Endothelial cell (in vitro differentiated cells): ENCODE measurements at regions not wholly inside any gene's neighbourhood (a gene's known extent, or its start where the extent isn't known, plus 50 kb on each side); places are given as distances from the start of the nearest gene placed in this dataset.
"Not testable (repeated sequence)": the region's sequence is repeated elsewhere in the genome, so short reads cannot be mapped to it uniquely, and the experiment has no call there.

Experiments used
- DNase-seq: peaks from one replicate; pipeline ENCODE4 v3.0.0; 2021; ENCODE audit warnings: low spot score
- H3K27ac Mint-ChIP-seq: one replicate; pipeline ENCODE4 v1.8.0; 2021; ENCODE audit warnings: mixed read lengths, inconsistent platforms; ENCODE audit not compliant: unreplicated experiment
- H3K27me3 Mint-ChIP-seq: one replicate; pipeline ENCODE4 v1.8.0; 2021; ENCODE audit warnings: mild to moderate bottlenecking, moderate library complexity, mixed read lengths, inconsistent platforms; ENCODE audit not compliant: unreplicated experiment
- H3K36me3 Mint-ChIP-seq: one replicate; pipeline ENCODE4 v1.8.0; 2021; ENCODE audit warnings: mild to moderate bottlenecking, low read depth, mixed read lengths, inconsistent platforms; ENCODE audit not compliant: unreplicated experiment
- H3K4me1 Mint-ChIP-seq: one replicate; pipeline ENCODE4 v1.8.0; 2021; ENCODE audit warnings: mild to moderate bottlenecking, mixed read lengths, inconsistent platforms; ENCODE audit not compliant: unreplicated experiment
- H3K4me3 Mint-ChIP-seq: one replicate; pipeline ENCODE4 v1.8.0; 2021; ENCODE audit warnings: mild to moderate bottlenecking, mixed read lengths, inconsistent platforms; ENCODE audit not compliant: unreplicated experiment
- H3K9me3 Mint-ChIP-seq: one replicate; pipeline ENCODE4 v1.8.0; 2021; ENCODE audit warnings: mixed read lengths, inconsistent platforms; ENCODE audit not compliant: unreplicated experiment
- CTCF ChIP-seq: fragments of 200-600 bp; sonication (generic); IDR thresholded peaks from one replicate; pipeline ENCODE4 v1.5.0; 2021; ENCODE audit warnings: antibody characterized with exemption; ENCODE audit not compliant: unreplicated experiment

- Mint-ChIP-seq H3K36me3 (no peaks in the 10 kb centered on the region), H3K9me3 (no peaks in the 10 kb centered on the region), H3K4me1 (peaks cover 27% of the 10 kb centered on the region), H3K27ac (no peak overlapping the region), H3K27me3 (no peaks in the 10 kb centered on the region), H3K4me3 (no peak overlapping the region)
- no peak for TF ChIP-seq CTCF
- no peak for DNase-seq
Measured at GRCh38 chr3:98709441-98709840, 53.7 kb upstream of the ST3GAL6 start.

GRCh38 chr3:98710067-98710659 lies 53.0 kb upstream of the ST3GAL6 start:
- Mint-ChIP-seq H3K9me3 (no peaks in the 10 kb centered on the region), H3K36me3 (no peaks in the 10 kb centered on the region), H3K4me1 (peaks cover 27% of the 10 kb centered on the region), H3K27me3 (no peaks in the 10 kb centered on the region), H3K27ac (no peak overlapping the region), H3K4me3 (no peak overlapping the region)
- DNase-seq: no peak
- TF ChIP-seq CTCF: no peak

- H3K36me3 Mint-ChIP-seq: no peaks in the 10 kb centered on the region
Measured at GRCh38 chr3:98711426-98711825, 51.7 kb upstream of the ST3GAL6 start.

DNA sequence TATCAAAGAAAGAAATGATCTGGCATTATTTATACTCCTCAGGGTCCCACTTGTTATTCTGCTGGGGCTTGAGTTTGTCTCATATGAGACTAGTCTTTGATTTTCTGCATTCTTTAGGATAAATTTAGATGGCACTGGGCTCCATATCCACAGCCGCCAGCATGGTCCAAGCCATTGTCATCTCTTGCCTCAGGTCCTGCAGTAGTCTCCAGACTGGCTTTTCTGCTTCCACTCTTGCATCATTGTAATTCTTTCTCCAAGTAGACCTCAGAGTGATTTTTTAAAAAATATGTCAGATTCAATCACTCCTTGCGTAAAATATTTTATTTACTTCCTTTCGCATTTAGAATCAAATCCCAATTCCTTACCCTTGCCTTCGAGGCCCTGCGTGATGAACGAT lies 50.4 kb upstream of the ST3GAL6 start:
- no peak for TF ChIP-seq CTCF
- no peak for DNase-seq
- Mint-ChIP-seq H3K27ac (no peak overlapping the region), H3K4me3 (no peak overlapping the region), H3K27me3 (no peaks in the 10 kb centered on the region), H3K4me1 (peaks cover 27% of the 10 kb centered on the region), H3K36me3 (no peaks in the 10 kb centered on the region), H3K9me3 (no peaks in the 10 kb centered on the region)

More at GRCh38 chr3:98711426-98711825, 51.7 kb upstream of the ST3GAL6 start:
- no peak for TF ChIP-seq CTCF
- H3K27ac Mint-ChIP-seq: no peak overlapping the region
- H3K9me3 Mint-ChIP-seq: no peaks in the 10 kb centered on the region
- peaks cover 27% of the 10 kb centered on the region for H3K4me1 Mint-ChIP-seq
- H3K27me3 Mint-ChIP-seq: no peaks in the 10 kb centered on the region
- no peak for DNase-seq
- H3K4me3 Mint-ChIP-seq: no peak overlapping the region

- H3K9me3 Mint-ChIP-seq, H3K4me3 Mint-ChIP-seq, H3K27me3 Mint-ChIP-seq, H3K36me3 Mint-ChIP-seq, DNase-seq, H3K27ac Mint-ChIP-seq: not testable (repeated sequence)
- peaks cover 29% of the 10 kb centered on the region for H3K4me1 Mint-ChIP-seq
Measured at GRCh38 chr3:98713332-98713731, 49.8 kb upstream of the ST3GAL6 start.
